OCI-LY3 (cell line): ENCODE measurements at regions not wholly inside any gene's neighbourhood (a gene's known extent, or its start where the extent isn't known, plus 50 kb on each side); places are given as distances from the start of the nearest gene placed in this dataset.

Source experiments
- EZH2phosphoT487 ChIP-seq: fragments of 200-600 bp; shearing (Covaris generic); IDR thresholded peaks from 2 replicates; pipeline ENCODE4 v1.6.1; 2018; ENCODE audit warnings: antibody characterized with exemption, mixed run types, low read depth
- TF ChIP-seq, protein P1 (sequence below): fragments of 200-600, 300-600 bp; sonication (generic); IDR thresholded peaks from 2 replicates; pipeline ENCODE4 v1.5.1; 2014; ENCODE audit warnings: antibody characterized with exemption, low read length, low read depth

DNA sequence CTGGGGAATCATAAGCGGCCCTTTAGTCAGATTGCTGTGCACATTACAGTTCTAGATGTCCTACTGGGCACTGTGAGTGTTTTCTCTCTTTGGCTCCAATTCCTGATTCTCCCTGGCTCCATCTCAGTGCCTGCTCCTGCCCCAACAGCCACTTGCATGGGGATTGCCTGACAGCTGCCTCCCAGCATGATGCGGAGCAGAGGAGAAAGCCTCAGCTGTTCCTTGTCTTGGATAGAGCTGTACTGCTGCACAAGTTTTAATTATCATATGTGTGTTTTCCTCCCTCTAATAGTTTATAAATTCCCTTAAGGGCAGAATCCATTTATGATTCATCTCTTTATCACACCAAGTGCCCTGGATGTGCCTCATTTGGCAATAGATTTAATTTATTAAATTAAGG is 285.8 kb upstream of the COBL start:
- TF ChIP-seq, protein P1, sequence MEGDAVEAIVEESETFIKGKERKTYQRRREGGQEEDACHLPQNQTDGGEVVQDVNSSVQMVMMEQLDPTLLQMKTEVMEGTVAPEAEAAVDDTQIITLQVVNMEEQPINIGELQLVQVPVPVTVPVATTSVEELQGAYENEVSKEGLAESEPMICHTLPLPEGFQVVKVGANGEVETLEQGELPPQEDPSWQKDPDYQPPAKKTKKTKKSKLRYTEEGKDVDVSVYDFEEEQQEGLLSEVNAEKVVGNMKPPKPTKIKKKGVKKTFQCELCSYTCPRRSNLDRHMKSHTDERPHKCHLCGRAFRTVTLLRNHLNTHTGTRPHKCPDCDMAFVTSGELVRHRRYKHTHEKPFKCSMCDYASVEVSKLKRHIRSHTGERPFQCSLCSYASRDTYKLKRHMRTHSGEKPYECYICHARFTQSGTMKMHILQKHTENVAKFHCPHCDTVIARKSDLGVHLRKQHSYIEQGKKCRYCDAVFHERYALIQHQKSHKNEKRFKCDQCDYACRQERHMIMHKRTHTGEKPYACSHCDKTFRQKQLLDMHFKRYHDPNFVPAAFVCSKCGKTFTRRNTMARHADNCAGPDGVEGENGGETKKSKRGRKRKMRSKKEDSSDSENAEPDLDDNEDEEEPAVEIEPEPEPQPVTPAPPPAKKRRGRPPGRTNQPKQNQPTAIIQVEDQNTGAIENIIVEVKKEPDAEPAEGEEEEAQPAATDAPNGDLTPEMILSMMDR: no peak
- TF ChIP-seq EZH2phosphoT487: no peak
